Activated naive CD4-positive, alpha-beta T cell treated with anti-CD3 and anti-CD28 coated beads, Interleukin-2, amount 50 U/mL, for 72 hours (primary cell): ENCODE measurements at regions not wholly inside any gene's neighbourhood (a gene's known extent, or its start where the extent isn't known, plus 50 kb on each side); places are given as distances from the start of the nearest gene placed in this dataset.

Experiments used
- ATAC-seq, 2 donors: fragments of 150-1000 bp; cut with Tn5 transposase; 2 replicates each; pipeline ENCODE4 v1.10.0; 2021; ENCODE audit warnings: mild to moderate bottlenecking in 2 of 2, moderate library complexity in 2 of 2
- DNase-seq, 2 donors: peaks; one replicate each; pipeline ENCODE4 v3.0.0; 2021 to 2022; ENCODE audit warnings: low spot score in 2 of 2
- H3K27ac Mint-ChIP-seq, 2 donors: one replicate each; pipeline ENCODE4 v1.8.0; 2022; ENCODE audit warnings: mild to moderate bottlenecking in 2 of 2, mixed read lengths in 2 of 2
- H3K36me3 Mint-ChIP-seq, 2 donors: one replicate each; pipeline ENCODE4 v1.8.0; 2022; ENCODE audit warnings: mixed read lengths in 2 of 2
- H3K9me3 Mint-ChIP-seq, 2 donors: one replicate each; pipeline ENCODE4 v1.8.0; 2022; ENCODE audit warnings: mixed read lengths in 2 of 2

DNA sequence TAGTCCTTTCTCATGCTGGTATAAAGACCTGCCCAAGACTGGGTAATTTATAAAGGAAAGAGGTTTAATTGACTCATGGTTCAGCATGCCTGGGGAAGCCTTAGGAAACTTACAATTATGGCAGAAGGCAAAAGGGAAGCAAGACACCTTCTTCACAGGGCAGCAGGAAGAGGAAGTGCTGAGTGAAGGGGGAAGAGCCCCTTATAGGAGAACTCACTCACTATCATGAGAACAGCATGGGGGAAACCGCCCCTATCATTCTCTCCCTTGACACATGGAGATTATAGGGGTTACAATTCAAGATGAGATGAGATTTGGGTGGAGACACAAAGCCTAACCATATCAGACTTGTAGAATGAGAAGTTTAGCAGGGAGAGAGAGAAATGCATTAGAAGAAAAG, 373.3 kb upstream of the DIAPH2 start:
- Mint-ChIP-seq H3K9me3 (peaks cover 0 to 4% of the 10 kb centered on the region in 2 donors), H3K27ac (no peak overlapping the region), H3K36me3 (no peaks in the 10 kb centered on the region)
- no peak for DNase-seq
- ATAC-seq: no peak

DNA sequence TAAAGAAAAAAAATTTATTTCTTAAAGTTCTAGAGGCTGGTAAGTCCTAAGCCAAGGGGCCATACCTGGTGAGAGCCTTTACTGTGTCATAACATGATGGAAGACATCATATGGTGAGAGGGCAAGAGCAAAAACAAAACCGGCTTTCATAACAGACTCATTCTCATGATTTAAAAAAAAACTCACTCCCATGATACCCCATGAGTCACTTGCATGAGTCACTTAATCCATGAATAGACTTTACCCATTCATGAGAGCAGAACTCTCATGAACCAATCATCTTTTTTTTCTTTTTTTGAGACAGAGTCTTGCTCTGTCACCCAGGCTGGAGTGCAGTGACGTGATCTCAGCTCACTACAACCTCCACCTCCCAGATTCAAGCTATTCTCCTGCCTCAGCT, 369.7 kb upstream of the DIAPH2 start:
- ATAC-seq (peak; percentile 33 to 72), DNase-seq (no peak)
- Mint-ChIP-seq H3K9me3 (peaks cover 0 to 4% of the 10 kb centered on the region in 2 donors), H3K36me3 (no peaks in the 10 kb centered on the region), H3K27ac (no peak overlapping the region)

DNA sequence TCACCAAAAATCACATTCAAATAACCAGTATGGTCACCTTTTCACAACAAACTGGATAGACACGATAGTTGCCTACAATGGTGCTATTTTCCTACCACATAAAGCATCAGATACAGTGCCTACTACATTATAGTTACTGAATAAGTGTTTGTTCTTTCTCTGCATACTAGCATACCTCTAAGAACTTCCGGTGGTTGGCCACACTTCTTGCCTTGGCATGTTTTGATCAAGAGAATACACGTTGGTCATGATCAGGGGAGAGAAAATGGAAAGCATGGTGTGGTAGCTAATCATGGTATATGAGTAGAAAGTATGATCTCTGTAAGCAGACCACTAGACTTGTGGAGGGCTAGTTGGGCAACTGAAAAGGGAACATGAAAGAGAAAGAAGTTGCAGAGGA, 322.8 kb upstream of the DIAPH2 start:
- ATAC-seq (no peak), DNase-seq (no peak)
- Mint-ChIP-seq H3K27ac (no peak overlapping the region), H3K9me3 (no peaks in the 10 kb centered on the region), H3K36me3 (no peaks in the 10 kb centered on the region)

DNA sequence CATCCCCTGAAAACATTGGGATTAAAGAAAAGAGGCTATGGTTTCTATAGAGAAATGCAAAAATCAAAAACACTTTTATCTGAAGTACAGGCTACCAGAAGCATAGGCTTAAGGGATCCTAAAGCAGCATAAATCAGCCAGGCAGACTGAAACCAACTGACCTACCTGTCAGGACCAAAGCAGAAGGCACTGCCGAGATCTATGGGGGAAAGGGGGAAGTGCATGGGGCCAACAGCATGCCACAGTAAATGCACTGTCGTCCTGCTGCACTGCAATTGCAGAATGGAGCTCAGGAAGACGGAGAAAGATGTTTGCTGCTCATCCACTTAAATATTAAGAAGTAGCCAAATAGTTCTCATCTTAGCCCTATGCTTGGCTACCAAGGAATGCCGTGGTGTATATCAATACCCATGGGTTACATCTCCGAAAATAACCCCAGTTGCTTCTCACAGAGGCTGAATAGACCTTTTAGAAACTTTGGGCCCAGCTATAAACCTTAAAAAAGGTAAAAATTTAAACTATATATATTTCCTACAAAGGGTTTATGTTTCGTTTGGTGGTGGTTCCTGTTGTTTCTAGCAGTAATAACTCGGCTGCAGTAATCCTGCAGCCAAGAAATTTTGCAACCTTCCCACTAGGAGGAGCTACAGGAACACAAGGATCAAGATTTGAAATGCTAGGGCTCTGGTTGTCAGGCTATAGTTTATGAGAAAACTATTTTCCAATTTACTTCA, 312.2 kb upstream of the DIAPH2 start:
- H3K27ac Mint-ChIP-seq: no peak overlapping the region
- no peak for DNase-seq
- ATAC-seq: no peak
- H3K9me3 Mint-ChIP-seq: no peaks in the 10 kb centered on the region
- H3K36me3 Mint-ChIP-seq: no peaks in the 10 kb centered on the region

DNA sequence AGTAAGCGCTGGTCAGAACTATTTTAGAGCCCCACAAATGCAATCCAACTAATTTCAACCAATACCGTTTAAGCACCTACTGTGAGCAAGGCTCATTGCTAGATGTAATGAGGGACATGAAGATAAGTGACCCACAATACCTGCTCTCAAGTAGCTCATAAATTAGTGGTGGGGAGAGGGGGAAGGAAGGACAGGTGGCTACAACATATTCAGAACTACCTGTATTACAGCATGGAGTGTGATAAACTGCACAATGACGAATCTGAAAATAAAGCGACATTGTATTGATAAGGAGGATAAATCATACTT, 311.6 kb upstream of the DIAPH2 start:
- Mint-ChIP-seq H3K36me3 (no peaks in the 10 kb centered on the region), H3K9me3 (no peaks in the 10 kb centered on the region), H3K27ac (no peak overlapping the region)
- ATAC-seq: no peak
- no peak for DNase-seq

DNA sequence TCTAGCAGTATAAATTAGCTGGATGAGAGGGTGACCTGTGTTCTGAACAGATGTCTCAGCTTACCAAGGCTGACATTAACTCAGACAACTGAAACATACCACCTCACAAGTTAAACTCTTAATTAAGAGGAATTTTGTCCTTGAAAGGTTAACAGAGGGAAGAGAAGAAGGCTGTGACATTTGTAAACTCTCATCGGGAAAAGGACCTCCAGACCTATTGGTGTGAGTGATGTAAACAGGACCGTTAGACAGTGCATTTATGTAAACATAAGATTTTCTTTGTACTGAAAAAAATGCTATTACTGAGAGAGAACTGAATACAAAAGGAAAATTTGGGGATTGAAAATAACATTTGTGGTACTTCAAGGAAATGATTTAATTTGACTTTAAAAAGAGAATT, 308.4 kb upstream of the DIAPH2 start:
- no peak for ATAC-seq
- H3K36me3 Mint-ChIP-seq: no peaks in the 10 kb centered on the region
- H3K27ac Mint-ChIP-seq: no peak overlapping the region
- no peaks in the 10 kb centered on the region for H3K9me3 Mint-ChIP-seq
- DNase-seq: no peak

DNA sequence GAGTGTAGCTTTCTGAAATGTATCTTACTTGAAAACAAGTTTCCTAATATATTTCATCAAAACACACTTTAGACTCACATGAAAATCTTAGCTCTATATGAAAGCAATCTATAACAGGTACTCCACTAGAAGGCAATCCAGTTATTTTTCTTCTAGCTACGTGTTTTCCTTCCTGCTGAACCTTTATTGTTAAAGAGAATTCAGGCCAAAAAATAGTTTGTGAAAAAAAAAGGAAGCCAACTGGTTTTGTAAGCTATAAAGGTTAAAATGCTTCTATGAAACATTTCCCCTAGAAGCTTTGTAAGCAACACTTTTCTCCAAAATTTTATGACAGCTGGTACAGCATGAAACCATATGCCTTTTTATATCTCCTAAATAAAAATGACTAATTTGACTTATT, 304.7 kb upstream of the DIAPH2 start:
- Mint-ChIP-seq H3K9me3 (no peaks in the 10 kb centered on the region), H3K27ac (no peak overlapping the region), H3K36me3 (no peaks in the 10 kb centered on the region)
- ATAC-seq (no peak), DNase-seq (no peak)

DNA sequence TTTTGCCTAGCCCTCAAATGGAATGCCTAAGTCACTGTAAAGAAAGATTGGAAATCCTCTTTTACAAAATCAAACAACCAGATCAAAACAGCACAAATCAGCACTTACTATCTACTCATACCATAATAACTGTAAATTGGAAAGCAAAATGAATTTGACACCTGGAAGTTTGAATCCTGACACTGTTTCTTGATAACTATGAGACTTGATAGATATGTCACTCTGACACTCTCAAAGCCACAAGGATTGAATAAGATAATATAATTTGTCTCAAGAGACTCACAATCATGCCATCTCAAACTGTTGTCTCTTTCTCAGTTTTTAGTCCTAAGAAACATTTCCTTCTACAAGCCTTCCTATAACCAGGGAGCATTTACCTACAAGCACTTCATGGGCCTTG, 302.6 kb upstream of the DIAPH2 start:
- DNase-seq (no peak), ATAC-seq (no peak)
- Mint-ChIP-seq H3K27ac (no peak overlapping the region), H3K9me3 (no peaks in the 10 kb centered on the region), H3K36me3 (no peaks in the 10 kb centered on the region)

DNA sequence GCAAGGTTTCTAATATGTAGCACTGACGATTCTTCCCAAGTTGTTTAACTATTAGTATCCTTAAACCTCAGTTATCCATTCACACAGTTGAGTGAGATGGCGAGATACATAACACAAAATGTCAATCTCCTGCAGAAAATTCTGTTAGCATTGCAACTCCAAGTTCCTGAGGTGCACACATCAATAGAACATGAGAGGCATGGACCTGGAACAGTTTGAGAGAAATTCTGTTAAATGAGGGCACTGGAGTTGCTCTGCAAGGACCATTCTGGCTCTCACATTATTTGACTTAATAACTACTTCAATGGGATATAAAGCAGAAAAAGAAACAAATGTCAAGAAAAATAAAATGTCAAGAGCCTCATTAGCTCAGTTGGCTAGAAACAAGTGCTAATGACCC, 301.2 kb upstream of the DIAPH2 start:
- Mint-ChIP-seq H3K36me3 (no peaks in the 10 kb centered on the region), H3K9me3 (no peaks in the 10 kb centered on the region), H3K27ac (no peak overlapping the region)
- DNase-seq (no peak), ATAC-seq (no peak)

DNA sequence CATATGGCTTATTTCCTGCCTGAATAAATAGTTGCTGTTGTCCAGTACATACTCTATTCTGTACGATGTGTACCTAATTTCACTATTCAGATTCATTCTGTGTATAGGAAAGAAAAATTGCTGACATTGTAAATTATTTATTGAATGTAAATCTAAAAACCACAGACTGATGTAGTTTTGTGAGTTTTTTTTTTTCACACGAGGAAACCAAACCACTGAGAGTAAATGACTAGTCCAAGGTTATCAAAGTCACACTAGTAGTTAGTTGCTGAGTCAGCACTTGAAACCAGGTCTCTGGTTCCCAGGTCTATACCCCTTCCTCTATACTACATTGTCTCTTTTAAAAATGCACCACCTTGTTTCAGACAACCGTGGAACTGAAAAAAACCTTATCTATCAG, 298.3 kb upstream of the DIAPH2 start:
- Mint-ChIP-seq H3K36me3 (no peaks in the 10 kb centered on the region), H3K27ac (no peak overlapping the region), H3K9me3 (no peaks in the 10 kb centered on the region)
- ATAC-seq: no peak
- no peak for DNase-seq

DNA sequence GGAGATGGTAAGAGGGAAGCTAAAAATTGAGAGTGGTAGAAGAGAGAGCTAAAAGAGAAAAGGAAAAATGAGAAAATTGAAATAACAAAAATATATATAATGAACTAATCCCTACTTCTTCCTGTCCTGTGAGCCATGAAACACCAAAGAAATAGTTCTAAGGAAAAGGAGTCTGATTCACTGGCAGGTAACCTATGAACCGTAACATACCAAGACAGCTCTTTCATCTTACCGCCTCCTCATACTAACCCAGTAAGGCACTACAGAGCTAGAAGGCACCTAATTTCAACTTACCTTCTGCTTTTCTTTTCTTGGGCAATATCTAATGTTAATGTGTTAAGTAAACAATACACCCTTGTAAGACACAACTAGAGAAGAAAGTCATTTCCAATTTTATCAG, 297.7 kb upstream of the DIAPH2 start:
- ATAC-seq (no peak), DNase-seq (no peak)
- no peaks in the 10 kb centered on the region for H3K36me3 Mint-ChIP-seq
- H3K9me3 Mint-ChIP-seq: no peaks in the 10 kb centered on the region
- H3K27ac Mint-ChIP-seq: no peak overlapping the region

DNA sequence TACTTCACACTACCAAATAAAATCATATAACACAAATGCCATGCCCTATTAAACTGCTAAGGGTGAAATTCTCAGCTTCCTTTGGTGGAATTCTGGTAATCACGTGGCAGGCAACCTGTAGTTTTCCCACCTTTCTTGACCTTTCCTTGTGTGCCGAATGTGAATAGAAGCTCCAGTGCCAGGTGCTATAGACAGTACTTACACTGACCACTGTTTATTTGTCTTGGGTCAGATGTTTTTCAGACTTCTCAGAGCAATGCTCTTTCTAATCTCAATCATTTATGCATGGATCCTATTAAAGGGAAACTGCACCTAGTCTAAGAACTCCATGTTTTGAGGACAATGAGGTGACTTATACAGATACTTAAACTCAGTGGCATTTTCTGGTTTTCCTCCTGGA, 296.8 kb upstream of the DIAPH2 start:
- DNase-seq (no peak), ATAC-seq (no peak)
- Mint-ChIP-seq H3K36me3 (no peaks in the 10 kb centered on the region), H3K27ac (no peak overlapping the region), H3K9me3 (no peaks in the 10 kb centered on the region)

DNA sequence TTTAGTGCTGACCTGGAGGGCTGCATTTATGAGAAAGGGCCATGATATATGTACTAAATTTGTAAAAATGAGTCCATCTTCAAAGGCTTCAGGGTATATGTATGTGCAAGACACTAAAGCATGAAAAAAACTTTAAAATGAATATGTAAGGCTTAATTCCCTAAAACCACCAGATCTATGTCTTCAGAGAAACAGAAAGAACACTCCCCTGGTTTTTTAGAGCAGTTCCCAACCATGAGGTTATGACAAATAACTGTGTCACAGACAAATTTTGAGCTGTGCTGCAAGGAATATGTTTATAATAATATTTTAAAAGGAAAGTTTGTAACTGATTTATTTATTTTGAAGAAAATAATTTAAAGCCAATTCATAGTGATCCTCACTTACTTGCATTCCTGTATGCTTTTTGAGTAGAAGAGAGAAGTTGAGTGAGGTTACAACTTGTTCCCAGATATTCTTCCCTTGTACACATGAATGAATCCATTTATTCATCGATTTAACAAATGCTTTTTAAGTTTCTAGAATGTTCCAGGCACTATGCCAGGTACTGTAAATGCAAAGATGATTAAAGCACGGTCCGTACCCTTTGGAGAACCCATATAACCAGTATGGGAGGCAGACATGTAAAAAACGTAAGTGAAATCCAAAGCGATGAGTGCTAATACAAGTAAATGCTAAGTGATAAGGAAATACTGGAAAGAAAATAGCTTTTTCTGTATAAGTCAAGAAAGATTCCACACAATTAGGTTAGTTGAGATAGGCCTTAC, 295.2 kb upstream of the DIAPH2 start:
- DNase-seq (no peak), ATAC-seq (no peak)
- Mint-ChIP-seq H3K27ac (no peak overlapping the region), H3K9me3 (no peaks in the 10 kb centered on the region), H3K36me3 (no peaks in the 10 kb centered on the region)

DNA sequence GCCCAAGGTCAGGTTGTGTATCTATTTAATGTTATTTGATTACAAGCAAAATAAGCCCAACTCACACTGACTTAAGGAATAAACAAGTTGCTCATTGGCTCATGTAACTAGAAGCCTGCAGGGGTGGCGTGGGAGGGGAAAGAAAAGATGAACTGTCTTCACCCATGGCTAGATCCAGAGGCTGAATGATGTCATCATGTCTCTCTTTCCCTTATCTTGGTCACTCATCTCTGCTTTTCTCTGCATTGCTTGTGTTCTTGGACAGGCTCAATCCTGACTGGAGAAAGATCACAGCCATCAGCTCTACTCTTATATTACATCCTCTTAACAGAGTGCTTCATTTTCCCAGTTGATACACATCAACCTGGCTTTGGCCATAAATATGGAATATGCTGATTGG, 290.0 kb upstream of the DIAPH2 start:
- H3K27ac Mint-ChIP-seq: no peak overlapping the region
- no peaks in the 10 kb centered on the region for H3K36me3 Mint-ChIP-seq
- ATAC-seq (no peak), DNase-seq (no peak)
- H3K9me3 Mint-ChIP-seq: no peaks in the 10 kb centered on the region

DNA sequence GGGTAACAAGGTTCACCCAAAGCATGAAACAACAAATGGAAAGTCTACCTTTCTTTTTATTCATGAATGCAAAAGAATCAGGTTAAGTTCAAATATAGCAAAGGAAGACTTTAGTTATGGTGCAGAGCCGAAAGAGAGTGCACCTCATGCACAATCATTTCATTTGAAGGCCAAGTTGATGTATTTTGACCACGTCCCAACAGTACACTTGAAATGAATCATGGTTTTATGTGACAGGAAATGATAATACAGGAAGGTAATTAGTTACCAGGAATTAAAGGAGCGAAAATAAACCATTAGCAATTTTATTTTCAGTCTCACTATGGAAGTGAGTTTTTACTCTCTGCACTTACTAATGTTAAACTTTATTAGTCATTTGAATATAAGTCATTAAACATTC, 281.2 kb upstream of the DIAPH2 start:
- Mint-ChIP-seq H3K36me3 (no peaks in the 10 kb centered on the region), H3K27ac (no peak overlapping the region), H3K9me3 (no peaks in the 10 kb centered on the region)
- DNase-seq: no peak
- ATAC-seq: no peak

DNA sequence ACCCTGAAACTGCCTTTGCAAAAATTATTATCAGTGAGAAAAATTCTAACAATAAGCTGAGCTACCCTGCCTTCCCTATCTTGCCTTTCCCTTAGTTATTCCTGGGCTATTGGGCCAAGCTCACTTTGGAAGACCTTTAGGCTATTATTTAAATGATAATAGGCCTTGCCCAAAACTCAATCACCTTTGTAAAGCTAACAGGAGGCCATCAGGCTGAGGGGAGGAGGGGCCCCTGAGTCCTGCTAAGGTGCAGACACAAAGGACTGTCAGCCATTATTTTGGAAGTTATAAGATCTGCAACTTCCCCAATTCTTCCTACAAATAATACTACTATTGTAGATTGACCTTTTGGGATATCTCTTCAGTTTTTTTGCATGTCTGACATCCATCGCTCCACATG, 278.8 kb upstream of the DIAPH2 start:
- H3K9me3 Mint-ChIP-seq: no peaks in the 10 kb centered on the region
- DNase-seq: no peak
- no peak for ATAC-seq
- H3K27ac Mint-ChIP-seq: no peak overlapping the region
- H3K36me3 Mint-ChIP-seq: no peaks in the 10 kb centered on the region

DNA sequence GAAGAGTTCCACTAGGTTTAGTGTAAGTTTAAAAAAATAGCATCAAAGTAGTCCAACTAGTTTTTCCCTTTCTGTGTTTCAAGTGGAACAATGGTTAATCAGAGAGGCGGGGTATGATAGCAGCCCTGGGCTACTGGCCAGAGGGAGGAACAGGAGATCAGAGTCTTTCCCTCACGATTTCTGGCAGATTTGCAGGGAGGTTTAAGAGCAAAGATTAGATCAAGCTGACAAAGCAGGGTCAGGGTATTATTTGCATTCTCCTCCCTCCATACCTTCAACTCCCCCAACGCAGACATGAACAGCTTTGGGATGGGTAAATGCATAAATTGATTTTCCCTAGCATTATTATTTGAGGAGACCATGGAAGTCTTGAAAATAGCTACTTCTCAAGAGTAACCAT, 277.6 kb upstream of the DIAPH2 start:
- no peak for ATAC-seq
- H3K36me3 Mint-ChIP-seq: no peaks in the 10 kb centered on the region
- H3K9me3 Mint-ChIP-seq: no peaks in the 10 kb centered on the region
- no peak for DNase-seq
- no peak overlapping the region for H3K27ac Mint-ChIP-seq

DNA sequence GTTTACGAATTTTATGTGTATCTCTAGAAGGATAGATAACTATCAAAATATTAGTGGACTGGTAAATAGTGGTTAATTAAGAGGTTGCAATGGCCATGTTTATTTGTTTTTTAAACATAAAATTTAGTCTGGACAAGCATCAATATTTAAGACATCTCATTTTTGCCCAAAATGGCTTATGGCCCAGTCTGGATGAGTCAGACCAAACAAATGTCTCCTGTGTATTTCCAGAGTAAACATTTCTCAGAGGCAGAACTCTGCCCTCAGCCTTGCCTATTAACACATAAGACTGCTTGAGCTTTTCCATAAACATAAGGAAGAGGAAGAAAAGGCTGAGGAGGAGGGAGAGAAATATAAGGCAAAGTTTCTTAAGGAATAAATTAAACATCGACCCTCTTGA, 277.1 kb upstream of the DIAPH2 start:
- DNase-seq: no peak
- ATAC-seq: no peak
- no peaks in the 10 kb centered on the region for H3K9me3 Mint-ChIP-seq
- no peak overlapping the region for H3K27ac Mint-ChIP-seq
- no peaks in the 10 kb centered on the region for H3K36me3 Mint-ChIP-seq
